Muscle of arm (tissue), 1 donor: ENCODE measurements at regions not wholly inside any gene's neighbourhood (a gene's known extent, or its start where the extent isn't known, plus 50 kb on each side); places are given as distances from the start of the nearest gene placed in this dataset.

Experiments used
- DNase-seq: peaks from one replicate; pipeline ENCODE4 v3.0.0-alpha.2; 2013

DNA sequence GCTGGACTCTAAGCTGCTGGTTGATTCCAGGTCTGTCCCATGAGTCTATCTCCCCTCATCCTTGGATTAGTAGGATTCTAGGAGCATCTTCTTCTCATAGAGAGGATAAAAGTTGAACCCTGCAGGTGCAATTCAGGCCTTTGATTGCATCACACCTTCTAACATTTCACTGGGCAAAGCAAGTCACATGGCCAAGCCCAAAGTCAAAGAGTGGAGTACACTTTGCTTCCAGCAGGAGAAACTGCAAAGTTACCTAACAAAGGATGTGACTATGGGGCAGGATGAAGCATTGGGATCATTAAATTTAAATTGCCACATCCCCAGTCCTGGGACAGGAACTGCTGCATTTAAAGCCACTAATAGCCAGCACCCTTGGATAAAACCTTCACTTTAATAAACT is 51.0 kb upstream of the EGFLAM start:
- no peak for DNase-seq

DNA sequence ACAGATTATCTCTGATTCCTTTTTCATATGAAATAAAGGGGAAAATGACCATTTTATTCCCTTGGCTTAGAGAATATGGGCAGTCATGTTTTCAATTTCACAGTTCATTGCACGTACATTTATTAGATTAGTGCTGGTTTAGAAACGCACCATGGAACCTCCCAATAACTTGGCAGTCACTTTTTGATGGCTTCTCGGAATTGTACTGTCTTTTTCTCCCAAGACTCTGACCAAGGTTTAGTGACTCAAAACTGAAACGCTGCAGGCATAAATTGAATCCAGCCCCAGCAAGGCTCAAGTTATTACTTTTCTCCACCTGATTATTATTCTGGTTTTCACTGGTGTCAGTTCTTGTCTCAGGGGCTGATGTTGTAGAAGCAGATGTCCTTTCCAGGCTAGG is 55.6 kb upstream of the EGFLAM start:
- DNase-seq = no peak

GRCh38 chr5:38200872-38201557 is 57.3 kb upstream of the EGFLAM start:
- no peak for DNase-seq

GRCh38 chr5:38197118-38197517 is 61.2 kb upstream of the EGFLAM start:
- DNase-seq = no peak

GRCh38 chr5:38193015-38193581 is 65.3 kb upstream of the EGFLAM start:
- peak; percentile 71 for DNase-seq

- no peak for DNase-seq
These were observed 66.7 kb upstream of the EGFLAM start for GRCh38 chr5:38191693-38192092.

- DNase-seq = no peak
These were observed 68.2 kb upstream of the EGFLAM start for GRCh38 chr5:38190111-38190510.

- DNase-seq = no peak
These were observed 69.3 kb upstream of the EGFLAM start for GRCh38 chr5:38189081-38189504.

- DNase-seq = no peak
These were observed 69.8 kb upstream of the EGFLAM start for GRCh38 chr5:38188591-38188990.

GRCh38 chr5:38187532-38187931 is 70.8 kb upstream of the EGFLAM start:
- DNase-seq = no peak

DNA sequence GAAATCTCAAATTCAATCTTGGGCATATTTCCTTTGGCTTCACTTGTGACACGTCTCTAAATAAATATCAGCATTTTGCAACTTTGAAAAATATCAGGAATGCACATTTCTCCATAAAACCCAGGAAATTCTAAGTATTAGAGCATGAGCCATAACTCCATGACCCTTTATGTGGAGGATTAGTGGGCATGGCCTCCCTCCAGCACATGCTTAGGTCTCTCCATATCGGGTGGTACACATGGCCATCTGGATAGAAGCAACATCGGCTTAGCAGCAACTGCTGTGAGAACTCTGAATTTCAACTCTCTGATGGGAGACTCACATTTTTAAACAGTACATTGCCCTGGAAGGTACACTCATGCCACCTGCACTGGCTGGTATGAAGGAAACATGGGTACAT is 73.7 kb upstream of the EGFLAM start:
- DNase-seq = no peak

DNA sequence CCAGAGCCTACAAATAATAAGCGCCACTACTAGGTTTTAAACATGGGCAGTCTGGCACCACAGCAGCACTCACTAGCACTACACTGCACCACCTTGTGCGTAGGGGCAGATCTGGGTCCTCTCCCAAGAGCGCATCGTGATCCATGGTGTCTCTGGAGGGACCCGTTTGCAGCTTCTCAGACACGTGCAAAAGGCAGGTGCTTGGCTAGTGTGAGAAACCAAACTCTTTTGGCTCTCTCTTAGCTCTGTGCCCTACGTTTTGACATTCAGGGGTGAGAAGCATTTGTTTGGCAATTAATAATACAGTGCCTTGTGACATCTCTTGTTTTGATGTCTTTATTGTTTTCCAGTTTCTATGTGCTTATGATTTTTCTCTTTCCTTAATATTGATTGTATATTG is 75.4 kb upstream of the EGFLAM start:
- no peak for DNase-seq

DNA sequence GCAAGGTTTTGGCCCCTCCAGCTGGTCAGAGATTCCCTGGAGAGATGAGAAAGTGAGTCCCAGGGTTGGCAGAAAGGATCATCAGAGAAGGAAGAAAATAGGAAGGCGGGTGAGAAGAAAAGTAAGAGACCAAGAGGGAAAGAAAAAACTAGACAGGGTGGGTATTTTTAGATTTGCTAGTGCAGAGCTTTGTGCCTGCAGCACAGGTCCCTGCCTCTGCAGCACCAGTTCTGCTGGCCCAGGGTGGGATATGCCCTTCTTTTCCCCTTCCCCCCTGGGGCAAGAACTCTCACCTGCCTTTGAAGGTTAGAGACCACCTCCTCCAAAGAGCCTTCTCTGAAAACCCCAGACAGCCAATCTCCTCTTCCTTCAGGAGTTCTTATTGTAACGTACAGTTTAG is 90.3 kb upstream of the EGFLAM start:
- no peak for DNase-seq

DNA sequence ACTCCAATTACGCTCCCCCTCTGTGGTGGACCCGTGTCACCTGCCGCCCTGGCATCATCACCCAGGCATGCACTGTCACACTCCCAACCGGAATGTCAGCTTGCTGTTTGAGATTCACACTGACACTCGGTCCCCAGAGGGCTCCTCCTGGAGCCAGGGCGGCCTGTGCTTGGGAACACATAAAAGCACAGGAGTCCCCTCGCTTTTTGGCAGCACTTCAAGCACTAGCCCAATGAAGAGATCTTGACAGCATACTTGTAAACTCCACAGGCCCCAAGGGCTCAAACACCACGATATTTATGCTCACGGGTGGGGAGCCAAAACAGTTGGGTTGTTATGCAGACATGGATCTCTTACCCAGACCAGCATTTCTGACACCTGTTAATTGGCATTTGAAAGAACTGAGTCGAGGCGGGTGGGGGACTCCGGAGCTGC is 90.8 kb upstream of the EGFLAM start:
- peak; percentile 19 for DNase-seq

GRCh38 chr5:38166832-38167231 is 91.5 kb upstream of the EGFLAM start:
- no peak for DNase-seq

DNA sequence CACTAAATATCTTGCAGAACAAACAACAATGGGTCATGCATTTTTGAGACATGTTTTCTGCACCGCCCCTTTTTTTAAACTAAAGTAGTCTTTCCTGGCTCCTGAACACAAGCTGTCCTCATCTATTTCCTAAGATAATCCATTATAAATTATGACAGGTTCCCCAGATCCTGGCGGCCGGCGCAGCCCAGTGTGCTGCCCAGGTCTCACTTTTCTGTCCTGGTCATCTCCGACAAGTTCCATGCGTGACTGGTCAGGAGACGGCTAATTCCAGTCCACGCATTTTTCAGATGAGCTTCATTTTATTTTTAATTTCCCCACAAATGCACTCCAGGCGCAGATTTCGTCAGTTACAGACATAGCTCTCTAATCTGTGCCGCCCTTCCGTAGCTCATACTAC is 92.9 kb upstream of the EGFLAM start:
- no peak for DNase-seq

DNA sequence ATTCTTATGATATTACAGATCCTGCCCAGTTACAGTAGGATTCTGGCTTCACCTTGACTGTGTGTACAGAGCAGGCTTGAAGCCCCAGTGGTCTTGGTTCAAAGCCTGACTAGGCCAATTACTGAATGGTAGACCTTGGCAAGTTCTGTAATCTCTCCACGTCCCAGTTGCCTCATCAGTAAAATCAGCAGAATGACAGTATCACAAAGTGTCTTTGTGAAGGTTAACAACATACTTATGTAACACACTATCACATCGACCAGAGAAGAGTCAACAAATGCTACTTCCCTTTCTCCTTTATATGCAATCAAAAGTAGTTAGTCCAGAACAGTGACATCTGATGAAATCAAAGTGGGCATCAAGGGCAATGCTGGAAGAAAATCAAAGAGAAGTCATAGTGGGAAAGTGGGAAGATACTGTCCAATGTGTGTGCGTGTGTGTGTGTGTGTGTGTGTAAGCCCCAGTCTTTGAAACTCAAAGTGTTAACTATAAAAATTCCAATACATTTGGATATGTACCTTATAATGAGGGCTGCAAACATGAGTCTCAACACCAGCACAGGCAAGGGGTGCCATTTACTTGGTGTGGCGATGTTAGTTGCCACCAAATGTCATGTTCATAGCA is 93.5 kb upstream of the EGFLAM start:
- DNase-seq = no peak

GRCh38 chr5:38163636-38164237 is 94.6 kb upstream of the EGFLAM start:
- DNase-seq = no peak

GRCh38 chr5:38162625-38163024 is 95.7 kb upstream of the EGFLAM start:
- no peak for DNase-seq

DNA sequence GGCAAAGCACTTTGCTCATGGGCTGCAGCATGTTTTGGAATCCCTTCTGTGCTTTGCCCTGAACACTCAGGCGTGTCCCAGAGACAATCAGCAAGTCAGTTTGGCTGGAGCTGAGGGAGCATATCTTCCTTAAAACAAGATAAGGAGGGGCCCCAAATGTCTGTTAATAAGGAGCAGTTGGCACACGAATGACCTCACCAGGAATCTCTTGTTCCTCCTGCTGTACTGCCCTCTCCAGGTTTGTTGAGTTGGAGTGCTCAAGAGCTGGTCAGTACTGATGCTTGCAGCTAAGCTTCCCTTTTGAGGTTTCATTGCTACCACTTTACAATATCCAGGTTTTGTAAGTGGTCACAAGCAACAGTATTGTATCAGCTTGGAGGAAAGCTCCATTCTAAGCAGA is 101.3 kb upstream of the EGFLAM start:
- no peak for DNase-seq

DNA sequence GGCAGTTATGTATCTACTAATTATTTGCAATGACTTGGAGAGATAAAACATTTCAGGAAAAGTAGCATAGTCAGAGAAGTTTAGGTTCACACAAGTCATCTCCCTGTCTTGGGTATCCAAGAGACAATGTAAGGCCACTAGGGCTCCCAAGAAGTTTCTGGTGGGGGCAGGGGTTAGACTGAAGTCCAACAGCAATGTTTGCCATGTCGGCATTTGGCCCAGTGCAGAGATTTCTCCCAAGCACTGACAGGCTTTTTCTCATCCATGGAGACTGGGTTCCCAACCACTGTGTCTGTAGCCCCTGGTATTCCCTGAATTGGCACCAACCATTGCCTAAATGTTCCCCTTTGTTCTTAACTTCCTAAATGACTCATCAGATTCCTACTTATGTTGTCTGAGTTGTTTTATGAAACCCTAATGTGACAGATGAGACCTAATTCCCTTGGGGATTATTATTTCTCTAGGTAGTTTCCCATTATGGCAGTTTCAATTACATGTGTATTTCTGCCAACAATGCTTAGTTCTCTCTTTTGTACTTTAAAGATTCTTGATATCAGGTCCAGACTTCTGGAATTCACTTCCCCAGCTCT is 103.6 kb upstream of the EGFLAM start:
- no peak for DNase-seq

DNA sequence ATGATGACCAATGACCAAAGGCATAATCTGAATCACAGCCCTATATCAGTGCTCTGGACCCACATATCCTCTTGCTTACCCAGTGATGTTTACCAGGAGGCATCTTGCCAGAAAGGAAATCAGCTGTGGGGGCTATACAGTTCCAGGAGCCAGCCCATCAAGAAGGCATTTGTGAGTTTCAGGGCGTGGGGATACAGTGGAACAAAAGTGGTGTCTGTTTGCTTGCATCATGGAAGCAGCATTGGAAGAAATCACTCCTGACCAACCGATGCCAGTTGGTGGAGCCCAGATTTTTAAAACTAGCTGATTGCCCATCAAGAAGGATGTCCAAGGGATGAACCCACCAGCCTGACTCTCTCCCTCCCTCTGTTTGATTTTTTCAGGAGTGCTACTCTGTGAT is 106.5 kb upstream of the EGFLAM start:
- DNase-seq = no peak

DNA sequence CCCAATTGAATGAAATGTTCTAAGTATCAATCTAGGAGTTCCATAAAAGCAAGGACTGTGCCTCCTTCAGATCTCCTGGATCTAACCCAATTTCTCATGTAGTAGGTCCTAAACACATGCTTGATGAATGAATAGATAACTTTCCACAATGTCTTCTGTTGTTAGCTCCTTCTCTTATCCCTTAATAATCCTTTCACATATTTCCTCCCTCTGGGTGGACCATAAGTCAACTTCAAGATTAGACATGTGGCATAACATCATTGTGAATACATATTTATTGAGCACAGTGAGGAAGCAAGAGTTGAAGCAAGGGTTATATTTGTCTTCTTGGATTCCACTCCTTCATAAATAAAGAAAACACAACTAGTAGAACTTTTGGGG is 108.6 kb upstream of the EGFLAM start:
- DNase-seq = no peak
